SK-N-SH (cell line): ENCODE measurements at regions not wholly inside any gene's neighbourhood (a gene's known extent, or its start where the extent isn't known, plus 50 kb on each side); places are given as distances from the start of the nearest gene placed in this dataset.

Source experiments
- CTCF ChIA-PET: fragments of 300-600, 350-600 bp; formaldehyde crosslinking; extraction: SDS; loops from one replicate; lab custom pipeline; 2021; lab: Yijun Ruan, JAX
- POLR2A ChIA-PET: fragments of 350-600 bp; sonication (Branson Sonifier 250); formaldehyde crosslinking; extraction: SDS; loops from one replicate; lab custom pipeline; 2020; ENCODE audit warnings: antibody characterized with exemption, inconsistent platforms; lab: Yijun Ruan, JAX
- DNase-seq: peaks from one replicate; pipeline ENCODE4 v3.0.0; 2012
- H2AFZ ChIP-seq: fragments of 200-600 bp; sonication (generic); 2 replicates; pipeline ENCODE4 v1.8.1; 2016; ENCODE audit warnings: antibody characterized with exemption, mild to moderate bottlenecking, low read depth
- H3F3A ChIP-seq: fragments of 200-600 bp; sonication (generic); replicated peaks from 2 replicates; pipeline ENCODE3; 2016; ENCODE audit warnings: antibody characterized with exemption, mild to moderate bottlenecking; ENCODE audit not compliant: insufficient read depth
- H3K27ac ChIP-seq, 2 experiments: fragments of 200-500 bp in 1 of 2; fragments of 200-600 bp in 1 of 2; sonication (Bioruptor generic) in 1 of 2; sonication (generic), shearing (Covaris generic) in 1 of 2; 2 replicates each; pipeline versions ENCODE4 v1.5.1 to v1.6.1; 2014 to 2016; ENCODE audit warnings: low read depth in 2 of 2, inconsistent platforms in 1 of 2, low read length in 1 of 2, mild to moderate bottlenecking in 1 of 2, mixed read lengths in 1 of 2
- H3K27me3 ChIP-seq: fragments of 200-600 bp; sonication (generic), shearing (Covaris generic); 2 replicates; pipeline ENCODE4 v1.6.1; 2016; ENCODE audit warnings: mixed run types; ENCODE audit not compliant: insufficient read depth
- H3K36me3 ChIP-seq, 2 experiments: fragments of 200-500 bp in 1 of 2; fragments of 200-600 bp in 1 of 2; sonication (Bioruptor generic) in 1 of 2; sonication (generic) in 1 of 2; replicated peaks in 1 of 2; 2 replicates each; pipeline versions ENCODE3 to v1.5.1; 2014 to 2016; ENCODE audit warnings: low read length in 1 of 2, mild to moderate bottlenecking in 1 of 2; ENCODE audit not compliant: insufficient read depth in 2 of 2, control insufficient read depth in 1 of 2
- H3K4me1 ChIP-seq, 2 experiments: fragments of 200-500 bp in 1 of 2; fragments of 200-600 bp in 1 of 2; sonication (Bioruptor generic) in 1 of 2; sonication (generic), shearing (Covaris generic) in 1 of 2; 2 replicates each; pipeline versions ENCODE4 v1.5.1 to v1.6.1; 2014 to 2016; ENCODE audit warnings: low read depth in 1 of 2, low read length in 1 of 2, mixed run types in 1 of 2; ENCODE audit not compliant: insufficient read depth in 2 of 2, control insufficient read depth in 1 of 2
- H3K4me2 ChIP-seq: fragments of 200-600 bp; sonication (generic), shearing (Covaris generic); 2 replicates; pipeline ENCODE4 v1.6.1; 2017; ENCODE audit warnings: mixed run types
- H3K4me3 ChIP-seq, 2 experiments: fragments of 200-500 bp in 1 of 2; fragments of 200-600 bp in 1 of 2; sonication (Bioruptor generic) in 1 of 2; sonication (generic), shearing (Covaris generic) in 1 of 2; 2 replicates each; pipeline versions ENCODE4 v1.5.1 to v1.8.1; 2014 to 2016; ENCODE audit warnings: low read depth in 2 of 2, inconsistent platforms in 1 of 2, low read length in 1 of 2, mild to moderate bottlenecking in 1 of 2, mixed read lengths in 1 of 2, moderate library complexity in 1 of 2
- H3K79me2 ChIP-seq: fragments of 200-600 bp; sonication (generic); 2 replicates; pipeline ENCODE4 v1.8.1; 2017; ENCODE audit warnings: mild to moderate bottlenecking; ENCODE audit not compliant: insufficient read depth
- H3K9ac ChIP-seq: fragments of 200-600 bp; sonication (generic); 2 replicates; pipeline ENCODE4 v1.6.1; 2017; ENCODE audit warnings: mixed run types
- H3K9me2 ChIP-seq: fragments of 200-600 bp; sonication (generic); 2 replicates; pipeline ENCODE4 v1.6.1; 2017; ENCODE audit warnings: mixed run types
- H3K9me3 ChIP-seq: fragments of 200-600 bp; sonication (generic); 2 replicates; pipeline ENCODE4 v1.6.1; 2017; ENCODE audit warnings: mixed run types, mild to moderate bottlenecking, moderate library complexity
- H4K20me1 ChIP-seq: fragments of 200-600 bp; sonication (generic); 2 replicates; pipeline ENCODE4 v1.6.1; 2017; ENCODE audit warnings: mild to moderate bottlenecking, mixed run types; ENCODE audit not compliant: insufficient read depth
- CHD2 ChIP-seq: fragments of 150-350 bp; IDR thresholded peaks from 2 replicates; pipeline ENCODE4 v1.6.1; 2018; ENCODE audit warnings: low read length; ENCODE audit not compliant: partially characterized antibody
- EP300 ChIP-seq, 2 experiments: IDR thresholded peaks; 2 replicates each; pipeline versions ENCODE4 v1.4.0 to v1.6.1; 2012; ENCODE audit warnings: borderline replicate concordance in 1 of 2, low read depth in 1 of 2, low read length in 1 of 2
- FOSL2 ChIP-seq: IDR thresholded peaks from 2 replicates; pipeline ENCODE4 v1.4.0; 2012; ENCODE audit warnings: low read depth, mild to moderate bottlenecking, moderate library complexity, borderline replicate concordance
- GABPA ChIP-seq: IDR thresholded peaks from 2 replicates; pipeline ENCODE4 v1.4.0; 2012; ENCODE audit warnings: low read depth, mild to moderate bottlenecking
- GATA2 ChIP-seq: sonication (generic); formaldehyde crosslinking; IDR thresholded peaks from 2 replicates; pipeline ENCODE4 v1.5.0; 2020; ENCODE audit warnings: mild to moderate bottlenecking, missing genetic modification reagents
- JUND ChIP-seq: IDR thresholded peaks from 2 replicates; pipeline ENCODE4 v1.4.0; 2012
- MXI1 ChIP-seq: IDR thresholded peaks from 2 replicates; pipeline ENCODE4 v1.6.1; 2012; ENCODE audit warnings: mild to moderate bottlenecking, low read depth, low read length, improper control_type of control experiment
- POLR2AphosphoS5 ChIP-seq: IDR thresholded peaks from 2 replicates; pipeline ENCODE4 v1.6.1; 2012; ENCODE audit warnings: low read depth, low read length
- RCOR1 ChIP-seq: fragments of 150-350 bp; IDR thresholded peaks from 2 replicates; pipeline ENCODE4 v1.6.1; 2017; ENCODE audit warnings: antibody characterized with exemption, low read length
- RXRA ChIP-seq: IDR thresholded peaks from 2 replicates; pipeline ENCODE4 v1.4.0; 2012; ENCODE audit warnings: low read depth, mild to moderate bottlenecking, borderline replicate concordance
- SIN3A ChIP-seq: IDR thresholded peaks from 2 replicates; pipeline ENCODE4 v1.6.1; 2012; ENCODE audit warnings: low read depth, mild to moderate bottlenecking, low read length, moderate library complexity, borderline replicate concordance
- SMC3 ChIP-seq: IDR thresholded peaks from 2 replicates; pipeline ENCODE4 v1.6.1; 2012; ENCODE audit warnings: low read depth, low read length, improper control_type of control experiment
- TAF1 ChIP-seq: IDR thresholded peaks from 2 replicates; pipeline ENCODE4 v1.6.1; 2012; ENCODE audit warnings: low read depth, mild to moderate bottlenecking, low read length, moderate library complexity, borderline replicate concordance
- TCF12 ChIP-seq: IDR thresholded peaks from 2 replicates; pipeline ENCODE4 v1.4.0; 2012
- WGBS: methylation state at CpG from one replicate; pipeline ENCODE4 v1.1.6; 2017; ENCODE audit warnings: low lambda C conversion rate; 5-methylcytosine and 5-hydroxymethylcytosine counted together
- TF ChIP-seq, protein P1 (sequence below): fragments of 200-600 bp; sonication (generic); IDR thresholded peaks from 2 replicates; pipeline ENCODE4 v1.6.1; 2017; ENCODE audit warnings: antibody characterized with exemption, mild to moderate bottlenecking, moderate library complexity
- TF ChIP-seq, protein P2 (sequence below): IDR thresholded peaks from 2 replicates; pipeline ENCODE4; 2012
- TF ChIP-seq, protein P3 (sequence below): fragments of 150-350 bp; IDR thresholded peaks from 2 replicates; pipeline ENCODE4 v1.6.1; 2016; ENCODE audit warnings: mild to moderate bottlenecking, low read depth, low read length
- TF ChIP-seq, protein P4 (sequence below): IDR thresholded peaks from 2 replicates; pipeline ENCODE4 v1.4.0; 2012; ENCODE audit warnings: low read depth, borderline replicate concordance

DNA sequence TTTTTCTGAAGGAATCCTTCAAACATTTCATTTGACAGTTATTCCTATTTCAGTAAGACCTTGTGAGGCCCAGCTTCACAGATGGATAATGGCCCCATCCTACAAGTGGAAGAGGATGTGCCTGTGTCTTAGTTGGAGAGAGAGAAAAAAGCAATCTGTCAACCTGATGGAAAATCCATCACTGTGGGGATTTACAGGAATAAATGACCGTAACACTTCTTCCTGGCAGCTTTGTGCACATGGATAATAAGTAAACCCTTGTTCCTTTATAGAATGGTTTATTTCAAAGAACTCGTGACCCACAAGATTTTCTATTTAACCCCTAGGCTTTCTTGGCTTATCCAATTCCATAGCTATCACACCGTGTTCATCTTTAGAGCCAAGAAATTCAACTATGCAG lies 121.4 kb upstream of the PCED1B start:
- 57% methylated on average over 3 of the region's 3 CpGs for WGBS
- CTCF ChIA-PET = interaction anchor here (1.2 kb wide), 1 partner anchor 833 kb away, joined by 3 read pairs; no protein-coding TSS in a partner anchor
- H3K9me3 ChIP-seq = no peaks in the 10 kb centered on the region
- H3K9me2 ChIP-seq = no peaks in the 10 kb centered on the region
- TF ChIP-seq, protein P1, sequence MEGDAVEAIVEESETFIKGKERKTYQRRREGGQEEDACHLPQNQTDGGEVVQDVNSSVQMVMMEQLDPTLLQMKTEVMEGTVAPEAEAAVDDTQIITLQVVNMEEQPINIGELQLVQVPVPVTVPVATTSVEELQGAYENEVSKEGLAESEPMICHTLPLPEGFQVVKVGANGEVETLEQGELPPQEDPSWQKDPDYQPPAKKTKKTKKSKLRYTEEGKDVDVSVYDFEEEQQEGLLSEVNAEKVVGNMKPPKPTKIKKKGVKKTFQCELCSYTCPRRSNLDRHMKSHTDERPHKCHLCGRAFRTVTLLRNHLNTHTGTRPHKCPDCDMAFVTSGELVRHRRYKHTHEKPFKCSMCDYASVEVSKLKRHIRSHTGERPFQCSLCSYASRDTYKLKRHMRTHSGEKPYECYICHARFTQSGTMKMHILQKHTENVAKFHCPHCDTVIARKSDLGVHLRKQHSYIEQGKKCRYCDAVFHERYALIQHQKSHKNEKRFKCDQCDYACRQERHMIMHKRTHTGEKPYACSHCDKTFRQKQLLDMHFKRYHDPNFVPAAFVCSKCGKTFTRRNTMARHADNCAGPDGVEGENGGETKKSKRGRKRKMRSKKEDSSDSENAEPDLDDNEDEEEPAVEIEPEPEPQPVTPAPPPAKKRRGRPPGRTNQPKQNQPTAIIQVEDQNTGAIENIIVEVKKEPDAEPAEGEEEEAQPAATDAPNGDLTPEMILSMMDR = no peak
- TF ChIP-seq SMC3 (no peak), TAF1 (no peak), EP300 (IDR thresholded peaks at IDR 0.05; ENCODE audit: borderline replicate concordance in 1 of 2, low read depth in 1 of 2, low read length in 1 of 2) (no peak), FOSL2 (no peak), RXRA (no peak), JUND (no peak), CHD2 (no peak), GATA2 (CRISPR knock-in tag) (no peak)
- TF ChIP-seq, protein P2, sequence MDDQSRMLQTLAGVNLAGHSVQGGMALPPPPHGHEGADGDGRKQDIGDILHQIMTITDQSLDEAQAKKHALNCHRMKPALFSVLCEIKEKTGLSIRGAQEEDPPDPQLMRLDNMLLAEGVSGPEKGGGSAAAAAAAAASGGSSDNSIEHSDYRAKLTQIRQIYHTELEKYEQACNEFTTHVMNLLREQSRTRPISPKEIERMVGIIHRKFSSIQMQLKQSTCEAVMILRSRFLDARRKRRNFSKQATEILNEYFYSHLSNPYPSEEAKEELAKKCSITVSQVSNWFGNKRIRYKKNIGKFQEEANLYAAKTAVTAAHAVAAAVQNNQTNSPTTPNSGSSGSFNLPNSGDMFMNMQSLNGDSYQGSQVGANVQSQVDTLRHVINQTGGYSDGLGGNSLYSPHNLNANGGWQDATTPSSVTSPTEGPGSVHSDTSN = no peak
- TF ChIP-seq, protein P3, sequence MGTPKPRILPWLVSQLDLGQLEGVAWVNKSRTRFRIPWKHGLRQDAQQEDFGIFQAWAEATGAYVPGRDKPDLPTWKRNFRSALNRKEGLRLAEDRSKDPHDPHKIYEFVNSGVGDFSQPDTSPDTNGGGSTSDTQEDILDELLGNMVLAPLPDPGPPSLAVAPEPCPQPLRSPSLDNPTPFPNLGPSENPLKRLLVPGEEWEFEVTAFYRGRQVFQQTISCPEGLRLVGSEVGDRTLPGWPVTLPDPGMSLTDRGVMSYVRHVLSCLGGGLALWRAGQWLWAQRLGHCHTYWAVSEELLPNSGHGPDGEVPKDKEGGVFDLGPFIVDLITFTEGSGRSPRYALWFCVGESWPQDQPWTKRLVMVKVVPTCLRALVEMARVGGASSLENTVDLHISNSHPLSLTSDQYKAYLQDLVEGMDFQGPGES = no peak
- H3K4me1 ChIP-seq = peaks cover 0 to 21% of the 10 kb centered on the region in 2 experiments; a peak in 2 of 4 replicates
- H3K36me3 ChIP-seq = no peaks in the 10 kb centered on the region
- no peaks in the 10 kb centered on the region for H3K27me3 ChIP-seq
- POLR2A ChIA-PET = no interaction called here
- H3K4me2 ChIP-seq = no peak overlapping the region
- H2AFZ ChIP-seq = no peak overlapping the region
- no peaks in the 10 kb centered on the region for H4K20me1 ChIP-seq
- DNase-seq = no peak
- no peak overlapping the region for H3K27ac ChIP-seq
- peaks cover 17% of the 10 kb centered on the region for H3F3A ChIP-seq
- H3K9ac ChIP-seq = no peak overlapping the region
- no peak overlapping the region for H3K4me3 ChIP-seq
- no peaks in the 10 kb centered on the region for H3K79me2 ChIP-seq

DNA sequence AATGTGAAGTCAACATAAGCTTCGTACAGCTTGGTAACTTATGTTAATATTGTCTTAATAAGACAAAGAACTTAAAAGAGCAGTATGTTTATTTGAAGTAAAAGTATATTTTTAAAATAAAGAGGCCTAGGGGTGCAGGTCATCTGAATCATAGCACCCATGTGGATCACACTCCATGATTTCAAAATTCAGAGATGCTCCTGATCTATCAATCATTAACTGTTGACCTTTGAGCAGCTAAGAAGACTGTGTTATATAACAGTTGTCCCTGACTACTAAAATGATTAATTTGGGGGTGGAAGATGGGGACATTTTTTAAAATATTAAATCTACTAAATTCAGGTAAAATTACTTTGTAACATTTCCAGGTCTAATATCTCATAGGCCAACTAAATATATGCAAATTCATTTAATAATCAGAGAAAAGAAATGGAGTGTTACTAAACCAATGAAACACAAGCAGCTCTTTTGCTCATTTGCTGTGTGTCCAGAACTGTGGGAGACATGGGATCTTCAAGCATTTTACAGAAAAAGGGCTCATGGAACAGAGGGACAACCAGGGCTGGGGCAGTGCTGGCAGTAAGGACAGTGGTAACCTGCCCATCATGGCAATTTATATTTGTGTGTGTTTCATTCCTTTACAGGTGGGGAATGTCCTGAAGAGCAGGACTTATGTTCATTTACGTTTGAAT lies 120.7 kb upstream of the PCED1B start:
- H3K9ac ChIP-seq = no peak overlapping the region
- CTCF ChIA-PET = no interaction called here
- TF ChIP-seq POLR2AphosphoS5 (no peak), GABPA (no peak), TCF12 (no peak), RCOR1 (no peak), MXI1 (no peak), TAF1 (no peak), SIN3A (no peak)
- TF ChIP-seq, protein P4, sequence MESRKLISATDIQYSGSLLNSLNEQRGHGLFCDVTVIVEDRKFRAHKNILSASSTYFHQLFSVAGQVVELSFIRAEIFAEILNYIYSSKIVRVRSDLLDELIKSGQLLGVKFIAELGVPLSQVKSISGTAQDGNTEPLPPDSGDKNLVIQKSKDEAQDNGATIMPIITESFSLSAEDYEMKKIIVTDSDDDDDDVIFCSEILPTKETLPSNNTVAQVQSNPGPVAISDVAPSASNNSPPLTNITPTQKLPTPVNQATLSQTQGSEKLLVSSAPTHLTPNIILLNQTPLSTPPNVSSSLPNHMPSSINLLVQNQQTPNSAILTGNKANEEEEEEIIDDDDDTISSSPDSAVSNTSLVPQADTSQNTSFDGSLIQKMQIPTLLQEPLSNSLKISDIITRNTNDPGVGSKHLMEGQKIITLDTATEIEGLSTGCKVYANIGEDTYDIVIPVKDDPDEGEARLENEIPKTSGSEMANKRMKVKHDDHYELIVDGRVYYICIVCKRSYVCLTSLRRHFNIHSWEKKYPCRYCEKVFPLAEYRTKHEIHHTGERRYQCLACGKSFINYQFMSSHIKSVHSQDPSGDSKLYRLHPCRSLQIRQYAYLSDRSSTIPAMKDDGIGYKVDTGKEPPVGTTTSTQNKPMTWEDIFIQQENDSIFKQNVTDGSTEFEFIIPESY = no peak
- TF ChIP-seq, protein P2 = no peak

More for the DNA sequence above, 120.7 kb upstream of the PCED1B start:
- H3K9me3 ChIP-seq = no peaks in the 10 kb centered on the region
- no peaks in the 10 kb centered on the region for H3K79me2 ChIP-seq
- H3F3A ChIP-seq = peaks cover 14% of the 10 kb centered on the region
- no peaks in the 10 kb centered on the region for H3K27me3 ChIP-seq
- POLR2A ChIA-PET = no interaction called here
- no peaks in the 10 kb centered on the region for H4K20me1 ChIP-seq
- peaks cover 0 to 22% of the 10 kb centered on the region in 2 experiments; a peak in 2 of 4 replicates for H3K4me1 ChIP-seq
- no peak overlapping the region for H2AFZ ChIP-seq
- no peak overlapping the region for H3K4me3 ChIP-seq
- no peak for DNase-seq
- 0 out of 2 replicates have a peak overlapping the region, but pooled peaks have one; percentile 29 for H3K4me2 ChIP-seq
- peak overlapping the region in 1 of 2 experiments; percentile 38; a peak in 3 of 4 replicates for H3K27ac ChIP-seq
- 48% methylated on average over 2 of the region's 2 CpGs for WGBS
- H3K9me2 ChIP-seq = no peaks in the 10 kb centered on the region
- no peaks in the 10 kb centered on the region for H3K36me3 ChIP-seq
